ENCODE measurements at regions not wholly inside any gene's neighbourhood (a gene's known extent, or its start where the extent isn't known, plus 50 kb on each side); places are given as distances from the start of the nearest gene placed in this dataset.

DNA sequence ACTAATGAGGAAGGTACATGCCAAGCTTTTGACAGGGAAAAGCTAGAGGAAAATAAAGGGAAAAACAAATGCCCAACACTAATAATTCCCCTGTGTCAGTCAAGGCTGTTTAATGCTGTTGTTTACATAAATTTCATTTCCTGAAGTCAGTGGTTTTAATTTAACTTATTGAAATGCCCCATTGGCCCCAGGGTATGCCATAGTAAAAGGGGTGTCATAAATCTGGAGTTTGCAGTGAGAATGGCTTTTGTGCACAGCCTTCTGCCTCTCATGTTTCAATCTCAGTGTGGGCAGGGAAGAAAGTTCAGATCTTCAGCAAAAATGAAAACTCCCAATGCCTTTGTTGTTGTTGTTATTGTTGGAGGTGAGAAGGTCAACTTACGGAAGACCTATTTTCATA is 550.1 kb upstream of the DCC start:
- Histone ChIP-seq H4K20me1 (ENCODE audit: control insufficient read depth, insufficient read depth, low read depth, low read length) (no peaks in the 10 kb centered on the region), H3K27me3 (ENCODE audit: control insufficient read depth, low read length) (no peaks in the 10 kb centered on the region), H3K9me3 (ENCODE audit: control insufficient read depth, insufficient read depth, low read length) (no peaks in the 10 kb centered on the region), H3F3A (ENCODE audit: control insufficient read depth, insufficient read depth) (no peaks in the 10 kb centered on the region), H3K36me3 (ENCODE audit: control insufficient read depth, low read length) (no peaks in the 10 kb centered on the region), H3K4me1 (ENCODE audit: control insufficient read depth, low read length) (no peaks in the 10 kb centered on the region), H3K79me2 (ENCODE audit: control insufficient read depth, low read length) (no peaks in the 10 kb centered on the region), H3K9me2 (replicated peaks; ENCODE audit: control insufficient read depth, low read length) (no peaks in the 10 kb centered on the region), H3K27ac (ENCODE audit: low read depth, low read length) (no peak overlapping the region), H3K4me3 (ENCODE audit: low read length) (no peak overlapping the region), H3K4me2 (ENCODE audit: low read length) (no peak overlapping the region)
- TF ChIP-seq, protein P1, sequence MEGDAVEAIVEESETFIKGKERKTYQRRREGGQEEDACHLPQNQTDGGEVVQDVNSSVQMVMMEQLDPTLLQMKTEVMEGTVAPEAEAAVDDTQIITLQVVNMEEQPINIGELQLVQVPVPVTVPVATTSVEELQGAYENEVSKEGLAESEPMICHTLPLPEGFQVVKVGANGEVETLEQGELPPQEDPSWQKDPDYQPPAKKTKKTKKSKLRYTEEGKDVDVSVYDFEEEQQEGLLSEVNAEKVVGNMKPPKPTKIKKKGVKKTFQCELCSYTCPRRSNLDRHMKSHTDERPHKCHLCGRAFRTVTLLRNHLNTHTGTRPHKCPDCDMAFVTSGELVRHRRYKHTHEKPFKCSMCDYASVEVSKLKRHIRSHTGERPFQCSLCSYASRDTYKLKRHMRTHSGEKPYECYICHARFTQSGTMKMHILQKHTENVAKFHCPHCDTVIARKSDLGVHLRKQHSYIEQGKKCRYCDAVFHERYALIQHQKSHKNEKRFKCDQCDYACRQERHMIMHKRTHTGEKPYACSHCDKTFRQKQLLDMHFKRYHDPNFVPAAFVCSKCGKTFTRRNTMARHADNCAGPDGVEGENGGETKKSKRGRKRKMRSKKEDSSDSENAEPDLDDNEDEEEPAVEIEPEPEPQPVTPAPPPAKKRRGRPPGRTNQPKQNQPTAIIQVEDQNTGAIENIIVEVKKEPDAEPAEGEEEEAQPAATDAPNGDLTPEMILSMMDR (IDR thresholded peaks at IDR 0.05; ENCODE audit: low read depth, low read length, poor library complexity, severe bottlenecking) = no peak
- no peak for TF ChIP-seq EZH2phosphoT487 (IDR thresholded peaks at IDR 0.05; ENCODE audit: borderline replicate concordance, low read length)

DNA sequence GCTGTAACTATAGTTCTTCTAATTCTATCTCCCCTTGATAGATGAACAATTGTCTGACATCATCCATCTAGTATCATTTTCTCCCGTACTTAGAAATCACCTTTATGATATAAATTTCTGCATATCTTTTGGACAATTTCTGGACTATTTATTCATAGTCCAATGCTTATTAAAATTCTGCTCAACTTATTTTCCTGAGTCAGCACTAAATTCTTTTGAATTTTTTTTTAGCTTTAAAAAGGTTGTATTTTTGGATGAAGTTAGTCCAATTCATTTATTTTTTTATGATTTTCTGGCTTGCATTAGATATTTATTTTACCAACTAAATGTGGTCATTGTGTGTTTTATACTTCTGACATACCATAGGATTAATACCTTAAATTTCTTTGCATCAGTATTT is 538.5 kb upstream of the DCC start:
- Histone ChIP-seq H3K4me1 (ENCODE audit: control insufficient read depth, low read length) (no peaks in the 10 kb centered on the region), H3K36me3 (ENCODE audit: control insufficient read depth, low read length) (no peaks in the 10 kb centered on the region), H3F3A (ENCODE audit: control insufficient read depth, insufficient read depth) (no peaks in the 10 kb centered on the region), H3K4me2 (ENCODE audit: low read length) (no peak overlapping the region), H3K9me2 (replicated peaks; ENCODE audit: control insufficient read depth, low read length) (no peaks in the 10 kb centered on the region), H3K9me3 (ENCODE audit: control insufficient read depth, insufficient read depth, low read length) (no peaks in the 10 kb centered on the region), H3K27me3 (ENCODE audit: control insufficient read depth, low read length) (no peaks in the 10 kb centered on the region), H3K79me2 (ENCODE audit: control insufficient read depth, low read length) (no peaks in the 10 kb centered on the region), H4K20me1 (ENCODE audit: control insufficient read depth, insufficient read depth, low read depth, low read length) (no peaks in the 10 kb centered on the region), H3K27ac (ENCODE audit: low read depth, low read length) (no peak overlapping the region), H3K4me3 (ENCODE audit: low read length) (no peak overlapping the region)
- TF ChIP-seq, protein P1 (IDR thresholded peaks at IDR 0.05; ENCODE audit: low read depth, low read length, poor library complexity, severe bottlenecking) = no peak
- TF ChIP-seq EZH2phosphoT487 (IDR thresholded peaks at IDR 0.05; ENCODE audit: borderline replicate concordance, low read length) = no peak

DNA sequence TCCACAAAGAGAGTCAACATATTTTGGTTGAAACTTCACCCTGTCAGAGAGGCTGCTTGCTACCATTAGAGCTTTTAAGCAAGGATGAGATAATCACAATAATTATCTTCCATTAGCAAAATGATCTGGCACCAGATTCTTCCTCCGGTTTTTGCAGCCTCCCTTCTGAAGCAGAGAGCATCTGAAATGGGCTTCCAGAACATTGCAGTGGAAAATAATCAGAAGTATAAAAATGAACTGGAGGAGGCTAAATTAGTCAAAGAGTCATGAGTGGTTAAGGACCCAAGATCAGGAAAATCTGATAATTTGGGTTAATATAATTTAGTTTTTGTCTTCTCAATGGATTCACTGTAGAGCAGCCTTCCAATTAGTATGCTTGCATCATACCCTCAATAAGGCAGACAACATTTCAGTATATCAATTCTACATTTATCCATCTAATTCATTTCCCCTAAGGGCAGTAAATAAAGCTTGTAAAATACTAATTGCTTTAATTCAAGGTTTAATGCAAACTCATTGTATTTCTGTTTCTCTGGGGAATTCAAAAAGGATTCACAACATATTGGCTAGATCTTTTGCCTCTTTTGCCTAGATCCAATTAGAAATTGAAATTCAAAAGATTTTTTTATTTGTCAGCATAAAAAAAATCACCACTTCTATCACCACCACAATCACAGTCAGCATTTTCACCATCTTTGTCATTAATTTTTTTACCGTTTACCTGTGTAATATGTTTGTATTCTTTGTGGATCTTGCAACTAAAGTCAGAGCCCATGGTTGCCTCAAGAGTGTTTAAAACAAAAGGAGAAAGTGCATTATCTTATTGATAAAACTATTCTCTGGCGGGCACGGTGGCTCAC is 537.2 kb upstream of the DCC start:
- no peaks in the 10 kb centered on the region for H4K20me1 ChIP-seq (ENCODE audit: control insufficient read depth, insufficient read depth, low read depth, low read length)
- no peaks in the 10 kb centered on the region for H3K4me1 ChIP-seq (ENCODE audit: control insufficient read depth, low read length)
- H3F3A ChIP-seq (ENCODE audit: control insufficient read depth, insufficient read depth) = no peaks in the 10 kb centered on the region
- no peak overlapping the region for H3K4me3 ChIP-seq (ENCODE audit: low read length)
- H3K27me3 ChIP-seq (ENCODE audit: control insufficient read depth, low read length) = no peaks in the 10 kb centered on the region
- H3K79me2 ChIP-seq (ENCODE audit: control insufficient read depth, low read length) = no peaks in the 10 kb centered on the region
- H3K9me2 ChIP-seq (replicated peaks; ENCODE audit: control insufficient read depth, low read length) = no peaks in the 10 kb centered on the region
- no peaks in the 10 kb centered on the region for H3K36me3 ChIP-seq (ENCODE audit: control insufficient read depth, low read length)
- H3K27ac ChIP-seq (ENCODE audit: low read depth, low read length) = no peak overlapping the region
- no peaks in the 10 kb centered on the region for H3K9me3 ChIP-seq (ENCODE audit: control insufficient read depth, insufficient read depth, low read length)
- TF ChIP-seq, protein P1 (IDR thresholded peaks at IDR 0.05; ENCODE audit: low read depth, low read length, poor library complexity, severe bottlenecking) = no peak
- TF ChIP-seq EZH2phosphoT487 (IDR thresholded peaks at IDR 0.05; ENCODE audit: borderline replicate concordance, low read length) = no peak
- no peak overlapping the region for H3K4me2 ChIP-seq (ENCODE audit: low read length)

Measured in DOHH2 (cell line).